Fibroblast of lung (primary cell): ENCODE measurements at regions not wholly inside any gene's neighbourhood (a gene's known extent, or its start where the extent isn't known, plus 50 kb on each side); places are given as distances from the start of the nearest gene placed in this dataset.

Experiments used
- EZH2 ChIP-seq: IDR thresholded peaks from 2 replicates; pipeline ENCODE4 v1.5.1; 2012; ENCODE audit warnings: low read length, control low read depth, mild to moderate bottlenecking; ENCODE audit errors: missing control alignments
- TF ChIP-seq, protein P1 (sequence below), 2 donors: IDR thresholded peaks in 1 of 2; conservative IDR thresholded peaks in 1 of 2; 1 replicate in 1 of 2; 2 replicates in 1 of 2; pipeline ENCODE4 v1.5.1; 2011 to 2012; ENCODE audit warnings: low read length in 2 of 2, control low read depth in 1 of 2, inconsistent platforms in 1 of 2, low read depth in 1 of 2, mild to moderate bottlenecking in 1 of 2

DNA sequence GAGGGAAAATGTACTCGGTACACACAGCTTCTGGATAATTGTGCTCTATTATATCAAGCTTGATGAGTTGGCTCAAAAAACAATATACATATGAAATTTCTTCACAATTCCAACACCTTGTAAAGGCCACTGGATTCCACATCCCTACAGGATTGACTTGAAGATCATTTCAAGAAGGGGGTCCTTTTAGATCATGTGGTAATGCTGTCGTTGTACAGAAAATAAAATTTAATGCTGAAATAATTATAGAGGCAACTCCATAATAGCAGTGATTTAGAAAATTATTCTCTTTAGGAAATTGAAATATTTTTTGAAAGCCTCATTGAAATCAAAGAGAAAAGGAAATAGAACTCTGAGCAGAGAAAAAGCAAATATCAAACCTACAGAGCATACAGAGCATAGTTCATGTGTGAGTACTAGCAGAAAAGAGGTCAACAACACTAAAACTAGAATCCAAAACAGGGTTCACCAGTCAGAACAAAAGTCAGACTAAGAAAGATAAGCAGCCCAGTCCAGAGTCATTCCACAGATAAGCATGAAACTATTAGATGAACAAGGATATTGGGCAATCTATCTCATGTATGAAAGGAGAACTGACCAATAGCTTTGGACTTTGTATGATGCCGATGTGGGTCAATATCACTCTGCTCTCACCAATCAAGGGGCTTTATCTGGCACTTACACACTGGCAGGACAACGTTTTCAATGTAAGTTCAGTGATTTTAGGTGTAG is 79.5 kb upstream of the PALMD start:
- TF ChIP-seq, protein P1, sequence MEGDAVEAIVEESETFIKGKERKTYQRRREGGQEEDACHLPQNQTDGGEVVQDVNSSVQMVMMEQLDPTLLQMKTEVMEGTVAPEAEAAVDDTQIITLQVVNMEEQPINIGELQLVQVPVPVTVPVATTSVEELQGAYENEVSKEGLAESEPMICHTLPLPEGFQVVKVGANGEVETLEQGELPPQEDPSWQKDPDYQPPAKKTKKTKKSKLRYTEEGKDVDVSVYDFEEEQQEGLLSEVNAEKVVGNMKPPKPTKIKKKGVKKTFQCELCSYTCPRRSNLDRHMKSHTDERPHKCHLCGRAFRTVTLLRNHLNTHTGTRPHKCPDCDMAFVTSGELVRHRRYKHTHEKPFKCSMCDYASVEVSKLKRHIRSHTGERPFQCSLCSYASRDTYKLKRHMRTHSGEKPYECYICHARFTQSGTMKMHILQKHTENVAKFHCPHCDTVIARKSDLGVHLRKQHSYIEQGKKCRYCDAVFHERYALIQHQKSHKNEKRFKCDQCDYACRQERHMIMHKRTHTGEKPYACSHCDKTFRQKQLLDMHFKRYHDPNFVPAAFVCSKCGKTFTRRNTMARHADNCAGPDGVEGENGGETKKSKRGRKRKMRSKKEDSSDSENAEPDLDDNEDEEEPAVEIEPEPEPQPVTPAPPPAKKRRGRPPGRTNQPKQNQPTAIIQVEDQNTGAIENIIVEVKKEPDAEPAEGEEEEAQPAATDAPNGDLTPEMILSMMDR (conservative IDR thresholded peaks at IDR 0.05 in 1 of 2, IDR thresholded peaks at IDR 0.05 in 1 of 2; ENCODE audit: low read depth in 1 of 2, low read length in 2 of 2), result no peak
- TF ChIP-seq EZH2, result no peak
